GM18858 (cell line): ENCODE measurements at regions not wholly inside any gene's neighbourhood (a gene's known extent, or its start where the extent isn't known, plus 50 kb on each side); places are given as distances from the start of the nearest gene placed in this dataset.

Experiments used
- ATAC-seq: cut with Tn5 transposase; IDR thresholded peaks from one replicate; pipeline ENCODE4 v1.9.1; 2021; ENCODE audit not compliant: unreplicated experiment

DNA sequence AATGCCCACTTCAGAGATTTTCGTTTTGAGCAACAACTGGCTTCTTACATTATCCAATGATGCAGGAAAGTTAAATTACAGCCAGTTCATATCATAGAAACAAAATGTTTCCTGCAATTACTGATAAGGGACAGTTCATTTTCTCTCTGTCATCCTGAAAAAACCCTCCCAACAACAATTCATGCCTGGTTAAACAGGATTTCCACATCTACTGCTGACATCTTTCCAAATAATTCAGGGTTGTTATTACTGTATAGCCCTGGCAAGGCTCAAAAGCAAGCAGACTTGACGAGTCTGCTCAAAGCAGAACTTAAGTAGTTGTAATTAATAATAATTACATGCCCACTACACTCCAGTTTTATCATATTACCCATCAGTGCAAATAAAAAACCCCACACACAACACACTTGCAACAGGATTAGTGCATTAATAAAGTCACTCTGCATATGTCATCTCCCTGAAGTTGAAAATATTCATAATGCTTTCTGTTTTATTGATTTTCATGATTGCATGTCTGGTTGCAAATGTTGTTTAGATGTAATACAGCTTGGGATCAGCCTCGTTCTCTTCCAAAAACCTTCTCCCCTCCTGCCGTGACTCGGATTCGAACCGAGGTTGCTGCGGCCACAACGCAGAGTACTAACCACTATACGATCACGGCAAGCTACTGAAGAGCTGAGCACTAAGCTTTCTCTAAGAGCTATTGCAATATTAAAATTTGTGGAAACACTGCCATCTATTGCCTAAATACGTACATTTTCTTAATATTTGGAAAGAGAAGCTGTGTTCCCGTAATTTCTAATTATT lies 119.6 kb upstream of the NFIB start:
- ATAC-seq = no peak

DNA sequence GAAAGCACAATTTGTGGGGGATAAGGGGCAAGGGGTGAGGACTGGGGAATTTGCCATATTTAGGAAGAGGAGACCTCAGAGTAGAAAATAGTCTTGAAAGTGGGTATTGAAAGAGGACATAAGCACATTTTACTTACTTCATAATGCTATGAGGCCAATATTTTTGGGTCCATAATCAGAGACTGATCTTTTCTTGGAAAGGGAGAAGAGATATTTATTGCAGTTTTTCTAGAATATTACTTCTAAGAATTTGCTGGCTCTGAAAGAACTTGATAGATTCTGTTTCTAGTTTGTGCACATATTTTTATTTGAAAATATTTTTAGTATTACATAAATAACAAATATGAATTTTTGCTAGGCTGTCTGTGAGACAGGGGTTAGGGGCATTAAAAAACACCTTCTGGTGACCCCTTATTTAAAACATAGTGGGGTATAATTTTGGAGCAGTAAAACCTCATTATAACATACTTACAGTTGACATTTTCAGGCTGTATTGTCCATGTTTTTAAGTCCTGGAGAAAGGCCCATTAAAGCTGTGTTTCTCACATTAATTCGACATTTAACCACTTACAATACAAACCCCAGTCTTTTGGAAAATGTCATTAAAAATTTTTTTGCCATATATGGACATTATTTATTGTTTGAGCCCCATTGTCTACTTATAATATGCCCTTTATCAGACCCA lies 118.9 kb upstream of the NFIB start:
- no peak for ATAC-seq

DNA sequence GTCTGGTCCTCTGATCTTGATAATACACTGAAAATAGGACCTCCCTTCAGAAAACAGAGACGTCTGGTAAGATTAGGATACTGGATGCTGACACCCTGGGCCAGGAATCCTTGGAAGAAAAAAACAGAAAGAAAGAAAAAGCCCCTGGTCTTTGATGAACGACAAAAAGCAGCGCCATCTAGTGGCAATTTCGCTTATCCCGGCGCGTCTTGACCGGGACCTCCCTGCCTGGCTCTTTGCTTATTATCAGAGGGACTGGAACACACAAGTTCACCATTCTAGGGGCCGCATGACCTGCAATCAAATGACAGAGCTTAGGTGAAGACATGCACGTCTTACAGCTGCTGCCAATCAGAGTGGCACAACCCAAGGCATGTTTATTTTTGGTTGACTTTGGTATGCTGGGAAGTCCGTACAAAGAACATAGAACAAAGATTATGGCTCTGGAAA lies 114.9 kb upstream of the NFIB start:
- peak; percentile 49 for ATAC-seq

DNA sequence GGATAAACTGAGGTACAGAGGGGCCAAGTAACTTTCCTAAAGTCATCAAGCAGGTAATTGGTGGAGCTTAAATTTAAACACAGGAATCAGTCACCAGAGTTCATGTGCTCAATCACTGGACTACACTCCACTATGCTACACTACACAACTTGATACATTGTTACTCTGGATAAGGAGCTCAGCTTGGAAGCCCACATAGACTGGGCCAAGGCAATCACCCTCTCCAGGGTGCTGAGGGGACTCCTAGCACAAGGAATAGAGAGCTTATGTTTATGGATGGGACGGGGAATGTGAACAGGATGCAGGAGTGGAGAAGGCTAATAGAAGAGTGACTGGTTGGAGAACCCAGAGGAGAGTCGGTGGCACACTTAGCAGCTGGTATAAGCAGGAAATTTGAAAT lies 113.5 kb upstream of the NFIB start:
- ATAC-seq = no peak

DNA sequence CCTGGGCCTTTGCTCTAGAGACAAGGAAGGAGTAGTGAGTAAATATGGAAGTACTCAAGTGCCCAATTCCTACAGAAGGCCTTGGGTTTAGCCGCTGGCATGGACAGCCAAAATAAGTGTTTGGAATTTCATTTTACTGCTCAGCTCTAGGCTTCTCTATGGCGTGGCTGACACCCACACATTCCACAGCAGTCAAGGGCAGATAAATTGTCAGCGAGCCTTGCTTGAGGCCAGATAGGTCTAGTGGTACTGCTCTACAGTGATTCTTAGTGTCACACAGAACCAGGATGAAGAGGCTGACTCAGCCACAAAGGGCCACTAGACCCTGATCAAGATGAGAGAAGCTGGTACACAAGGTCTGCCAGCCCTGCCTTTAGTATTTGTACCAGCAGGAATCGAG lies 111.0 kb upstream of the NFIB start:
- no peak for ATAC-seq

DNA sequence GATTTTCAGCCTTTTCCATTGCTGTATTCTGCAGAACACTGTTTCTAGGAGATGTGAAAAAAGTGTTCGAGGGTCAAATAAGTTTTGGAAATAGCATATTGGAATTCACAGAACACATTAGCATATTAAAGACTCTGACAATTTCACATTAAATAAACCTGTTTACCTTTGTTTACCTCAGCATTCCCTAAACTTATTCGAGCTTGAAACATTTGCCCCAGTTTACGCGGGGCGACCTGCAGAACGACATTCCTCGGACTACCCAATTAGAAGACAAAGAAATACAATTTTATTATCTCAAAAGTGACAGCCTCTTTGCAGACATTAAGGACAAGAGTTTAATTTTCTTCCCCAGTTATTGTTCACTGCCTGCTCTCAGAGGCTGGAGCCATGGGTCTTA lies 110.3 kb upstream of the NFIB start:
- ATAC-seq = no peak

DNA sequence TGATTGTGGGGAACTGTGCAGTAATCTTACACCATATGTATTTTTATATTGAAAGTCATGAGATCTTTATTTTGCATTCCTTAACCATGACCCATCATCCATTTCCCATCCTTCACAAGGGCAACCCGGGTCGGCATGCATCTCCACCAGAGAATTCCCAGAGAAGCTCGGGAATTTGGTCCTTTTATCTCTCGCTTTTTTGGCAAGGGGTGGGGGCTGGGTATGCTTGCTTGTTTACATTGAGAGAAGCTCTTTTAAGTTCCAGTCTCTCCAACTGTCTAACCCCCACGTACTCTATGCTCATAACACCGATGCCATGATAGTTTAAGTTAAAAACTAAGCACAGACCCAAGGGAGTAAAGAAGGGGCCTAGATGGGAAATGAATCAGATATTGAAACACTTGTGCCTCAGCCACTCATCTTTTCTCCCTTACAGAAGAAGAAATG lies 109.9 kb upstream of the NFIB start:
- ATAC-seq = no peak

DNA sequence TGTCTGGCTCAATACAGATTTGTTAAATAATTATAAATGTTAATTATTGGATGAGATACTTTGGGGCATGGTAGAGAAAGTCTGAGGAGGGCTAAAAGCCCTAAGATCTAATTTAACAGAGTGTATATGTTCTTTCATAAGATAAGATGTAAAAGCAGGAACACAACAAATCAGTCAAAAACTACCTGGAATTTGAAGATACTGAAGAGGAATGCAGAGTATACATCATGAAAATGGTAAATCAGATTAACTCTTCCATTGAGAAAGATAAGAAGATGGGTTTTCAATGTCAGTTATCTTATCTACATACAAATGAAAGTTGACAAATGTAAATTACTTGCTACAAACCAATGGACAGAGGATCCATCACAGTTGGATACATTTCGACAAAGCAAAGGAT lies 107.3 kb upstream of the NFIB start:
- ATAC-seq = no peak

DNA sequence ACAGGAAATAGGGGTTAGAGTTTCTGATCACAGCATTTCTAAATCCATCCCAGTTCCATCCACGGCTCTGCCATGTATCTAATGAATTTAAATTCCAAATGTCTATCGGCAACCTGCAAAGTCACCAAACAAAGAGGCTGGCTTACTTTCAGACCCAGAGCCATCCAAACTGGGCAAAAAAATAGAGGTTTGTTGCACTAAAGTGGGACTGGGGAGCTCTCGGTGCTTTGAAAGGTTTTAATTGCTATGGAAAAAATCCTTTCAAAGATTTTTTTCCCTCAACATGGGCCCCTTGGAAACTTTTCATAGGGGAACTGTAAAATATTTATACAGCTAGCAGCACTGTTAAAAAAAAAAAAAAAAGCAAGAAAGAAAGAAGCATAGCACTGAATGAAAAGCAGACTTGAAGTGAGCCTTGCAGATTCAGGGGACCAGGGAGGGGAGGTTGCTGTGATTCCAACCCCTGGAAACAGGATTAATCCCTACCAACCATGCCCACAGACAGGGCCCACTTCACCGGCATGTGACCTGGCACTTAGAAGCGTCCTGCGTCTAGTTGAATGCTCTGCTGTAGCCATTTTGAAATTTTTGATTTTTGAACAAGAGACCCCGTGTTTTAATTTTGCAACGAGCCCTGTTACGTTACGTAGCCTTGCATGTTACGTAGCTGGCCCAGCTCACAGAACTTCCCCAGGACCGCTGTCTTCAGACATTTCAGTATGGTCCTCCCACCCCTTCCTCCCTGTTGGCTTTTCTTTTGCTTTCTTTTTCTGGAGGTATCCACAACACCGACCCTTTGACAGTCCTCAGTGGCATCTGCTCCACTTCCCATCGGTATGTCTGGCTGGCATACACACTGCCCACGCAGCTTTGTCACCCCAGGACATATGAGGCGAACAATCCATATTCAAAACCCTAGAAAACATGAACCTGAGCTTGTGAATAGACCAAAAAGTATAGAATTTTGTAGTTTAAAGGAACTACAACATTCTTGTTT lies 105.3 kb upstream of the NFIB start:
- no peak for ATAC-seq

DNA sequence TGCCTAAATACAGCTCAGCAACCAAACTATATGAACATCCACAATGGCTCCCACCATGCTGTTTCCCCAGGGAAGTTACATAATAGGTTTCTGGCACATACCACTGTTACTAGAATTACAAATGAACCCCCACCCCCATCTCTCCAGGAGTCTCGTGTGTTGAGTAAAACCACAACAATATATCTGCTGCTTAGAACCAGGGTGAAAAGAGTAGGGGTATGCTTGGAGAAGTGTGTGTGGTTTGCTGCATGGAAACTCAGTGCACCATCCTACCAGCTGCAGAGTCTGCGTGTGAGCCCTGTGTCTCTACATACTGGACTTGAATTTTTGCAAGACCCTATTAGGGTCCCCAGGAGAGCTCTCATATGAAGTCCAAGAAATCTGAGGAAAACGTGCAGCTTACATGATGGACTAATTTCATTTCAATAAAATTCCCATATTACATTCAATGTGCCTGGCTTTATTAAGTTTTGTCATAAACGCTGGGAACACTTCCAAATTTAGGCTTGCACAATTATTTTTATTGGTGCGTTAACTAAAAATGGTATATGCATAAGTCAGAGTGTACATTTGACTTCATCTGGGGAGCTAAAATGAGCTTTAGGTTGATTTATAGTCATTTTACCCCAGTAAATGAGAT lies 104.5 kb upstream of the NFIB start:
- no peak for ATAC-seq

DNA sequence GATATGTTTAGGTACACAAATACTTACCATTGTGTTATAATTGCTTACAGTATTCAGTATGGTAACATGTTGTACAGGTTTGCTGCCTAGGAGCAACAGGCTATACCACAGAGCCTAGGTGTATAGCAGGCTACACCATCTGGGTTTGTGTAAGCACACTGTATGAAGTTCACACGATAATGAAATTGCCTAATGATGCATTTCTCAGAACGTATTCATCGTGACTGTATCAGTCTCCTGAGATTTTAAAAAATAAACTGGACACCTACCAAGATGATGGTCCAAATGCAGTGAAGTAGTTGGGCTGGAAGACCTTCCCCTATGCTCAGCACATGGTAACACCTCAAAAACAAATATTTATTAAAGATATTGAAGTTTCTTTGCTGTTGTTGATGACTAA lies 103.3 kb upstream of the NFIB start:
- no peak for ATAC-seq

DNA sequence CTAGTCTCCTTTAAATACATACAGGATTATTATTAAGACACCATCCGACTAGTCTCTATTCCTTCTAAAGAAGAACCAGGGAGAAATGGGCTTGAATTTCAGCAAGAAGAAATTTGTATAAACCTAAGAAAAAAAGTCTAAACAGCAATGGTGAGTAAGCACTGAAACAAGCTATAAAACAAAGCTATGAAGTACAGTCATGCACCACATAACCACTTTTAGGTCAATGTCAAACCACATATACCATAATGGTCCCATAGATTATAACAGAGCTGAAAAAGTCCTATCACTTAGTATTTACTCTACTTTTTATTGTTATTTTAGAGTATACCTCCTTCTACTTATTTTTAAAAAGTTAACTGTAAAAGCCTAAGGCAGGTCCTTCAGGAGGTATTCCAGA lies 102.0 kb upstream of the NFIB start:
- ATAC-seq = no peak

DNA sequence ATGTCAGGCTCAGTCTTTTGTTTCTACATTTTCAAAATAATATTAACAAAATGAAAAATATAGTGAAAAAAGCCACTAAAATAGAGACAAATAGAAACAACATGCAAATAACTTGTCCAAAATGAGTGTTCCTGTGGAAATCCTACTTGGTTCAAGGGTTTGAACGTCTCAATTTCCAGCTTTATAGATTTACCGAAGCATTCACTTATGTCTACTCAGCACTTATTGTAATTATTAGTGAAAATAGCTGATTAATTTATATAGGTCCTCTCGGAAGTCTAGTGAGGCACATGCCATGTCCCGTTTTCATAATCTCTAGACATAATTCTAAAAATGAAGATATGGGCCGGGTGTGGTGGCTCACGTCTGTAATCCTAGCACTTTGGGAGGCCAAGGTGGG lies 99.9 kb upstream of the NFIB start:
- no peak for ATAC-seq

DNA sequence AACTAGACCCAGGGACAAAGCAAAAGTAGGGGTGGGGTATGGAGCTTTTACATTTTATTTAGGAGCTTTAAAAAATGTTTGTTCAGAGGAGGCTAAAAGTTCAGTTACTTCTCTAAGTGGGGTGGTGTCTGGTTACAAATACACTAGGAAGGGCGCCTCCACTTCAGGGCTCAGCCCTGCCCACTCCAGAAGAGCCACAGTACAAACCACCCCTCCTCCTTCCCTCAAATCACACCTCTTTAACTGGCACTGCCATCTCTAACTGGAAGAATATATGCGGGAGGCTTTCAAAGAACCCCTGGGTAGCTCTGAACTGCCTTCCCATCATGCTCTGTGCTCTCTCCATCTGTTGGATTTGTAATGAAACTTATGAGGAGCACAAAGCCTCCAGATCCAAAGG lies 98.8 kb upstream of the NFIB start:
- no peak for ATAC-seq

DNA sequence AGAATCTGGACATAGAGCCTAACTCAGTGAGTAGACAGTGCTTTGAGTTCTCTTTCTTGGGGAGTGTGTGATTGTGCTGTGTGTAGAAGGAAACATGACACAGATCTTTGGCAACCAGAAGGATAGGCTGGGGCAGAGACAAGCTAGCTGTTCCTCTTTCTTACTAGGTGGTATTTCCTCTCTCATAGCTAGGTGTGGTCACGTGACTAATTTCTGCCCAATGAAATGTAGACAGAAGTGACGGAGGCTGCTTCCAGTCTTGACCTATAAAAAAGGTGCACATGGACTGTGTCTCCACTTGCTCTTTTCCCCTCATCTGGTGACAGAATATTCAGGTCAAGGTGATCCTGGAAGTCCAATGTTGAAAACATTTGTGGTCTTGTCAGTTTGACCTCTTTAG lies 92.5 kb upstream of the NFIB start:
- ATAC-seq = no peak

DNA sequence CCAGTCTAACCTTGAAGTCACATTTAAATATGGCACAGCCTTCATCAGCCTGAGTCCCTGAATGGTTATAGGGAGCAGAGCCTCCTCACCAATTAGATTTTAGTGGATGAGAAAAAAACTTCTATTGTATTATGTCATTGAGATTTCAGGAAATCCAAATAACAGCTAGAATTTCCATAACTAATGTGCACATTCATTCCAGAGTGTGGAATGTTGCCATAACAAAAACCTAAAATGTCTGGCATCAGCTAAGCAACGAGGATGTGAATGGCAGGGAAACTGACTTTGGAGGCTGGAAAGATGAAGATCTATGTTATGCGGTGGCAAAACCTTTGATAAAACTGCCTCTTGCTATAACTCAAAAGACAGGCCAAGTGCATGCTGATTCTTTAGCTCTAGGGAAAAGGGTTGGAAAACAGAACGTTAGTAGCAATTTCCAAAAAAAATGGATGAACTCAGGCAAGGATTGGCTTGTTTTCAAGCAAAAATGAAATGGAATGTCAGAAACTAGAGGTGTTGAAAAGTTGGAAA lies 91.3 kb upstream of the NFIB start:
- no peak for ATAC-seq

DNA sequence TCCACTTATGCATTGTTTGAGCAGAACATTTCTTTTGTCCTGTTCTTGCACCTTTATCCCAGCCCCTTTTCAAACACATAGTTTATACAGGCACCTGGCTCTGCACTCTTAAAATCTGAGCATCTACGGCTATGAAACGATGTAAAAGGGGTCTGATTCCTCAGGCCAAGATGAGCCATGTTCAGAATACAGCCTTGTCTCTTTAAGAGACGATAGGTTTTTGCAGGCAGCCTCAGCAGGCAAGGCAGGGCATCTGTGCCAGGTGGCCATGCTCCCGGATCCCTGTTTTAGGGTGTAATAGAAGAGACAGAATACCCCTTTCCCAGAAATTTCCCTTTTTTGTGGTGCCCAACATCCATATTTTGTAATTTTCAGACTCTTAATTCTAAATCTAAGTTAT lies 89.1 kb upstream of the NFIB start:
- no peak for ATAC-seq

DNA sequence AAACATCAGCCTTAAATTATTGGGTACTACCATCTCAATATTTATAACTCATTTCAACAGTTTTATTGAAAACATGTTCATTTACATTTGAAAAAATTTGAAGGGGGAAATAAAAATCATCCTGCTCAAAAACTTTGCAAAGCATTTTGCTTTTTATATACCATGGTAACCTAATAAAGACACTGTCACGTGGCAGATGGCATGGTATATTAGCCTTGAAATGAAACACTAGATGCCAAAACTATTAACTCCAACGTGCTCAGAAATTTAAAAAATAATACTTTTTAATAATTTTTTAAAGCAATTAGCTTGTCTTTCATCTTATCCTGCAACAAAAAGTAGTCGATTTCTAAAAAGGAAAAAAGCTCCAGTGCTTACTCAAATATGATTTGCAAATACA lies 88.6 kb upstream of the NFIB start:
- no peak for ATAC-seq

DNA sequence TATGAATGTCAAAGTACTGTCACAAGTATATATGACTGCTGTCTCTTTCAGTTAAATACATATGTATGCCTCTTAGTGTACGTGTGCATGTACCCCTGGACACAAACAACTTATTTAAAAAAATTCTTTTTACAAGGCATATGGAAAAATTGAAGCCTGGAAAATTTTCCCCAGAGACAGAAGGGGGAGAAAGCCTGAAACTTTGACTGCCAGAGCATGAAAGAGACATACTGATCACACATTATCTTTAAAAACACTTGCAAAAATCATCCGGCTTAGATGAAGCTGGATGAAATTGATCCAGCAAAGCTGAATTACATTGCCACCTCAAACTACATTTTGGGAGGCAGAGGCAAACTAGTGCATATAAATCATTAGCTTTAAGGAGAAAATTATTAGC lies 88.0 kb upstream of the NFIB start:
- no peak for ATAC-seq

DNA sequence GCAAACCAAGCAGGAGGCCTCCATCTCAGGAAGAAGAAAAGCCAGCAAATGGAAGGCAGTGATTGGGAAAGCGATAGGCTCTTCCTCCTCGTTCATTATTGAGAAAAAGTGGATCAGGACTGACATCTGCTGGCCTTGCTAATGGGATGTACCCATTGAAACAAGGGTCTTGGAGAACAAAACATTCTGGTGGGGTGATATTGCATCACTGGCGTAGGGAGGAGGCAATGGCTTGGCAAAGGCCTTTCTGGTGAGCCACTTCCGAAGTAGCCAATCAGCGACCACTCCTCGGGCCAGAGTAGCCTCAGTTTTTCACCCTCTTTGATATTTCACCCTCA lies 86.7 kb upstream of the NFIB start:
- ATAC-seq = no peak
